Spleen (tissue), 7 donors: ENCODE measurements at regions not wholly inside any gene's neighbourhood (a gene's known extent, or its start where the extent isn't known, plus 50 kb on each side); places are given as distances from the start of the nearest gene placed in this dataset.

Experiments
- POLR2A ChIP-seq, 3 donors: fragments of 450-650 bp; IDR thresholded peaks; one replicate each; pipeline ENCODE4 v1.5.1; 2017; ENCODE audit warnings: antibody characterized with exemption in 3 of 3, mild to moderate bottlenecking in 1 of 3
- POLR2AphosphoS5 ChIP-seq, 3 donors: sonication (generic); formaldehyde crosslinking; IDR thresholded peaks; one replicate each; pipeline ENCODE4 v1.5.1; 2017; ENCODE audit warnings: antibody characterized with exemption in 3 of 3
- TF ChIP-seq, protein P1 (sequence below), 11 experiments: fragments of 200-600 bp in 7 of 11; fragments of 450-650 bp in 4 of 11; sonication (generic) in 4 of 11; IDR thresholded peaks in 8 of 11; conservative IDR thresholded peaks in 3 of 11; 1 replicate in 7 of 11; 2 replicates in 4 of 11; pipeline versions ENCODE4 v1.4.0 to v1.8.0; 2016 to 2021; ENCODE audit warnings: antibody characterized with exemption in 11 of 11, inconsistent platforms in 4 of 11, mild to moderate bottlenecking in 1 of 11
- donor health status: DM: no; HTN: no; CAD: no; lungs with moderate emphysema.
- donor health status: DM: no; HTN: no; CAD: no.
- donor health status: DM: no; HTN: no; CAD: no.

DNA sequence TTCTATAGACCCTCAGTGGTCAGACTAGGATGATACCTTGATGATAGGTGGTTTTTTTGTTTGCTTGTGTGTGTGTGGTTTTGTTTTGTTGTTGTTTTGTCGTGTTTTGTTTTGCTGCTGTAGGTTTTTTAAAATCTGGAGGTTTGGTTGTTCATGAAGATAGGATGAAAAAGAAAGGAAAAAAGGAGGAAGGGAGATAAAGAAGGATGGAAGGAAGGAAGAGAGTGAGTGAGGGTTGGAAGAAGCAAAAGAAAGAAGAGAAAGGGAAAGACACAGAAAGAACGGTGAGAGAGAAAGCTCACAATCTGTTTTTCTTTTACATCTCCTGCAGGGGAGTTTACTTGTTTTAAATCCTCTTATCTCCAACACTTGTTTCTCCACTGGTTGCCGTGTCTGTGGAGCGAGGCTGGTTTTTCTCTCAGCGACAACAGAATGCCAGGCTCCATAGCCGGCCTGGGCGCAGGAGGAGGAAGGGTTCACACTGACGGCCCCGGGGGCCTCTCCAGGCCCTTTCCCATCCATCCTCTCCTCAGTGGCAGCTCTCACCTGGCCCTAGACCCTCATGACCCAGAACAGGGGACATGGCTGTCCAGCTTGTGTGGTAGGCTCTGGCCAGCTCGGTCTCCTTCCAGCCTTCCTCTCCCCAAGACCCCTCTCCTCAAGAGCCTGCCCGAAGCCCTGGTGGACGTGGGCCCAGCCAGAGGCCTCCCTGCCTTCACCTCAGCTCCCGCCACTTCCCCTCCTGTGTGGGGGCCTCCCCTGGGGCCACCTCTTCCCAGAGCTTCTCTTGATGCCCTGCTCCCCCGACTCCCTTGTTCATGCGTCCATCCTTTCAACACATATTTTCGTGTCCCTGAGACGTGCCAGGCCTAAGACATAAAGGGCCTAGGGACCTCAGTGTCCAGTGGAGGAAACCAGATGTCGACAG, 168.4 kb downstream of the VEGFA start:
- TF ChIP-seq, protein P1, sequence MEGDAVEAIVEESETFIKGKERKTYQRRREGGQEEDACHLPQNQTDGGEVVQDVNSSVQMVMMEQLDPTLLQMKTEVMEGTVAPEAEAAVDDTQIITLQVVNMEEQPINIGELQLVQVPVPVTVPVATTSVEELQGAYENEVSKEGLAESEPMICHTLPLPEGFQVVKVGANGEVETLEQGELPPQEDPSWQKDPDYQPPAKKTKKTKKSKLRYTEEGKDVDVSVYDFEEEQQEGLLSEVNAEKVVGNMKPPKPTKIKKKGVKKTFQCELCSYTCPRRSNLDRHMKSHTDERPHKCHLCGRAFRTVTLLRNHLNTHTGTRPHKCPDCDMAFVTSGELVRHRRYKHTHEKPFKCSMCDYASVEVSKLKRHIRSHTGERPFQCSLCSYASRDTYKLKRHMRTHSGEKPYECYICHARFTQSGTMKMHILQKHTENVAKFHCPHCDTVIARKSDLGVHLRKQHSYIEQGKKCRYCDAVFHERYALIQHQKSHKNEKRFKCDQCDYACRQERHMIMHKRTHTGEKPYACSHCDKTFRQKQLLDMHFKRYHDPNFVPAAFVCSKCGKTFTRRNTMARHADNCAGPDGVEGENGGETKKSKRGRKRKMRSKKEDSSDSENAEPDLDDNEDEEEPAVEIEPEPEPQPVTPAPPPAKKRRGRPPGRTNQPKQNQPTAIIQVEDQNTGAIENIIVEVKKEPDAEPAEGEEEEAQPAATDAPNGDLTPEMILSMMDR (IDR thresholded peaks at IDR 0.05 in 8 of 11, conservative IDR thresholded peaks at IDR 0.05 in 3 of 11) = no peak
- TF ChIP-seq POLR2A (IDR thresholded peaks at IDR 0.05) = no peak
- no peak for TF ChIP-seq POLR2AphosphoS5 (IDR thresholded peaks at IDR 0.05)
